ENCODE measurements at regions not wholly inside any gene's neighbourhood (a gene's known extent, or its start where the extent isn't known, plus 50 kb on each side); places are given as distances from the start of the nearest gene placed in this dataset.
"Not testable (repeated sequence)": the region's sequence is repeated elsewhere in the genome, so short reads cannot be mapped to it uniquely, and the experiment has no call there.

DNA sequence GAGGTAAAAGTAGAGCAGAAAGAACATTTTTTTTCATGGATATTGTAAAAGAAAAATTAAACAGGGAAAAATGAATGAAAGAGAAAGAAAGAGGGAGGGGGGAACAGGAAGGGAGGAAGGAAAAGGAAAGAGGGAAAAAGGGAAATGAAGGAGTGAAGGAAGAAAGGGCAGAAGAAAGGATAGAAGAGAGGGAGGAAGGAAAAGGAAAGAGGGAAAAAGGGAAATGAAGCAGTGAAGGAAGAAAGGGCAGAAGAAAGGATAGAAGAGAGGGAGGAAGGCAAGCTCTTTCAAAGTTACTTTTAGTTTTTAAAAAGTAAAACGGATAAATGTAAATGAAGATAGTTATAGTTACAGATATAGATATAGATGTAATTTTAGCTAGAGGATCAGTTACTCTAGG, 1676.7 kb downstream of the MRPL39 start:
- CTCF ChIA-PET = interaction anchor here (1.5 kb wide), 1 partner anchor 23 kb away, joined by 6 read pairs; no protein-coding TSS in a partner anchor
- no peak for DNase-seq
- TF ChIP-seq, protein P1, sequence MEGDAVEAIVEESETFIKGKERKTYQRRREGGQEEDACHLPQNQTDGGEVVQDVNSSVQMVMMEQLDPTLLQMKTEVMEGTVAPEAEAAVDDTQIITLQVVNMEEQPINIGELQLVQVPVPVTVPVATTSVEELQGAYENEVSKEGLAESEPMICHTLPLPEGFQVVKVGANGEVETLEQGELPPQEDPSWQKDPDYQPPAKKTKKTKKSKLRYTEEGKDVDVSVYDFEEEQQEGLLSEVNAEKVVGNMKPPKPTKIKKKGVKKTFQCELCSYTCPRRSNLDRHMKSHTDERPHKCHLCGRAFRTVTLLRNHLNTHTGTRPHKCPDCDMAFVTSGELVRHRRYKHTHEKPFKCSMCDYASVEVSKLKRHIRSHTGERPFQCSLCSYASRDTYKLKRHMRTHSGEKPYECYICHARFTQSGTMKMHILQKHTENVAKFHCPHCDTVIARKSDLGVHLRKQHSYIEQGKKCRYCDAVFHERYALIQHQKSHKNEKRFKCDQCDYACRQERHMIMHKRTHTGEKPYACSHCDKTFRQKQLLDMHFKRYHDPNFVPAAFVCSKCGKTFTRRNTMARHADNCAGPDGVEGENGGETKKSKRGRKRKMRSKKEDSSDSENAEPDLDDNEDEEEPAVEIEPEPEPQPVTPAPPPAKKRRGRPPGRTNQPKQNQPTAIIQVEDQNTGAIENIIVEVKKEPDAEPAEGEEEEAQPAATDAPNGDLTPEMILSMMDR (IDR thresholded peaks at IDR 0.05) = no peak
- no peak for TF ChIP-seq EZH2 (IDR thresholded peaks at IDR 0.05; ENCODE audit: borderline replicate concordance, insufficient read depth, low read depth, low read length, poor library complexity, severe bottlenecking)
- Histone ChIP-seq H3K4me1 (ENCODE audit: control insufficient read depth in 2 of 2, insufficient read depth in 2 of 2, low read length in 2 of 2) (peaks cover 0 to 4% of the 10 kb centered on the region in 2 donors), H4K20me1 (ENCODE audit: control insufficient read depth, insufficient read depth, low read length, poor library complexity, severe bottlenecking) (no peaks in the 10 kb centered on the region), H2AFZ (ENCODE audit: insufficient read depth, low read depth, low read length, poor library complexity, severe bottlenecking) (no peak overlapping the region), H3K9me3 (ENCODE audit: control extremely low read depth in 1 of 3, control insufficient read depth in 2 of 3, insufficient read depth in 1 of 3, low read length in 2 of 3) (no peaks in the 10 kb centered on the region), H3K79me2 (ENCODE audit: control insufficient read depth, insufficient read depth, low read length) (no peaks in the 10 kb centered on the region), H3K36me3 (replicated peaks in 1 of 2; ENCODE audit: control extremely low read depth in 1 of 2, control insufficient read depth in 1 of 2, extremely low read depth in 1 of 2, insufficient read depth in 2 of 2, low read length in 1 of 2) (no peaks in the 10 kb centered on the region), H3K9ac (ENCODE audit: low read length) (no peak overlapping the region), H3K4me2 (replicated peaks; ENCODE audit: low read depth, low read length, poor library complexity, severe bottlenecking) (no peak overlapping the region), H3K27ac (ENCODE audit: low read length in 2 of 2) (no peak overlapping the region), H3K4me3 (ENCODE audit: control extremely low read depth in 1 of 5, extremely low read depth in 1 of 5, insufficient read depth in 1 of 5, low read depth in 2 of 5, low read length in 4 of 5) (no peak overlapping the region), H3K27me3 (replicated peaks in 1 of 4; ENCODE audit: control extremely low read depth in 1 of 4, control insufficient read depth in 3 of 4, insufficient read depth in 4 of 4, low read length in 3 of 4) (no peaks in the 10 kb centered on the region)
- peaks cover 6% of the 10 kb centered on the region for H3K4me1 Mint-ChIP-seq
- no peaks in the 10 kb centered on the region for H3K9me3 Mint-ChIP-seq (ENCODE audit: insufficient read depth)
- no peak overlapping the region for H3K4me3 Mint-ChIP-seq
- no peak for ATAC-seq (ENCODE audit: low read depth)
- no peak overlapping the region for H3K27ac Mint-ChIP-seq
- no CpG with 5 or more reads among the region's 1 CpG for WGBS (ENCODE audit: insufficient coverage)
- H3K27me3 Mint-ChIP-seq = no peaks in the 10 kb centered on the region
- intact Hi-C loops (cut with micrococcal nuclease) = no loop called here
- POLR2A ChIA-PET = no interaction called here

DNA sequence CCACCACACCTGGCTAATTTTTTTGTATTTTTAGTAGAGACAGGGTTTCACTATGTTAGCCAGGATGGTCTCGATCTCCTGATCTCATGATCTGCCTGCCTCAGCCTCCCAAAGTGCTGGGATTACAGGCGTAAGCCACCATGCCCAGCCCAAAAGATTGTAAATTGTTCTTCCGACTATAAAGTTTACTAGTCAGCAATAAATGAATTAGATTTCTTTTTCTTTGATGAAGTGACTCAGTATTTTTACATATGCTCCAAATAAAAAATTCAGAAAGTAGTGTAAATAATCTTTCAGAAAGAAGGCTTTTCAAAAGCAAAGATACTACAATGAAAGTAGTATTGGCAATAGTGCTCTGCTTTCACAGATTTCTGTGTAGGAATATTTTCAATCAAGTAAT, 1680.9 kb downstream of the MRPL39 start:
- H3K27ac Mint-ChIP-seq; H3K4me2 ChIP-seq (replicated peaks; ENCODE audit: low read depth, low read length, poor library complexity, severe bottlenecking); H2AFZ ChIP-seq (ENCODE audit: insufficient read depth, low read depth, low read length, poor library complexity, severe bottlenecking); ATAC-seq (ENCODE audit: low read depth); POLR2A ChIA-PET; H3K9me3 Mint-ChIP-seq (ENCODE audit: insufficient read depth); CTCF ChIA-PET; DNase-seq; H3K9me3 ChIP-seq (ENCODE audit: control extremely low read depth in 1 of 3, control insufficient read depth in 2 of 3, insufficient read depth in 1 of 3, low read length in 2 of 3); H3K36me3 ChIP-seq (replicated peaks in 1 of 2; ENCODE audit: control extremely low read depth in 1 of 2, control insufficient read depth in 1 of 2, extremely low read depth in 1 of 2, insufficient read depth in 2 of 2, low read length in 1 of 2); H3K27me3 Mint-ChIP-seq; H3K79me2 ChIP-seq (ENCODE audit: control insufficient read depth, insufficient read depth, low read length); H3K27ac ChIP-seq (ENCODE audit: low read length in 2 of 2); H3K27me3 ChIP-seq (replicated peaks in 1 of 4; ENCODE audit: control extremely low read depth in 1 of 4, control insufficient read depth in 3 of 4, insufficient read depth in 4 of 4, low read length in 3 of 4); H3K9ac ChIP-seq (ENCODE audit: low read length); intact Hi-C loops (cut with micrococcal nuclease); H3K4me3 ChIP-seq (ENCODE audit: control extremely low read depth in 1 of 5, extremely low read depth in 1 of 5, insufficient read depth in 1 of 5, low read depth in 2 of 5, low read length in 4 of 5); H3K4me3 Mint-ChIP-seq; H4K20me1 ChIP-seq (ENCODE audit: control insufficient read depth, insufficient read depth, low read length, poor library complexity, severe bottlenecking): not testable (repeated sequence)
- H3K4me1 Mint-ChIP-seq = peaks cover 28% of the 10 kb centered on the region
- WGBS (ENCODE audit: insufficient coverage) = no CpG with 5 or more reads among the region's 3 CpGs
- H3K4me1 ChIP-seq (ENCODE audit: control insufficient read depth in 2 of 2, insufficient read depth in 2 of 2, low read length in 2 of 2) = peaks cover 12 to 22% of the 10 kb centered on the region in 2 donors

Data from B cell (primary cell).